H9 (cell line): ENCODE measurements at regions not wholly inside any gene's neighbourhood (a gene's known extent, or its start where the extent isn't known, plus 50 kb on each side); places are given as distances from the start of the nearest gene placed in this dataset.

Source experiments
- DNase-seq: peaks from one replicate; pipeline ENCODE4 v3.0.0-alpha.2; 2017
- H2AFZ ChIP-seq: one replicate; pipeline ENCODE4 v1.6.1; 2013; ENCODE audit warnings: mild to moderate bottlenecking, low read length, control low read depth, moderate library complexity
- H2AK5ac ChIP-seq: 2 replicates; pipeline ENCODE4 v1.6.1; 2013; ENCODE audit warnings: low read length, control low read depth, mixed read lengths; ENCODE audit not compliant: insufficient read length
- H2BK120ac ChIP-seq: one replicate; pipeline ENCODE4 v1.6.1; 2013; ENCODE audit warnings: low read depth, mild to moderate bottlenecking, low read length, control low read depth, inconsistent platforms; ENCODE audit not compliant: poor library complexity, severe bottlenecking
- H2BK12ac ChIP-seq: 2 replicates; pipeline ENCODE4 v1.6.1; 2013; ENCODE audit warnings: low read length, control low read depth, mixed read lengths, low read depth; ENCODE audit not compliant: insufficient read length
- H2BK15ac ChIP-seq: 2 replicates; pipeline ENCODE4 v1.6.1; 2013; ENCODE audit warnings: low read depth, low read length, control low read depth
- H2BK20ac ChIP-seq: one replicate; pipeline ENCODE4 v1.6.1; 2013; ENCODE audit warnings: low read depth, mild to moderate bottlenecking, low read length, control low read depth, inconsistent platforms; ENCODE audit not compliant: poor library complexity, severe bottlenecking
- H2BK5ac ChIP-seq: 2 replicates; pipeline ENCODE4 v1.6.1; 2013; ENCODE audit warnings: low read length, control low read depth, mixed read lengths; ENCODE audit not compliant: insufficient read length
- H3K14ac ChIP-seq: 2 replicates; pipeline ENCODE4 v1.6.1; 2013; ENCODE audit warnings: low read length, control low read depth; ENCODE audit not compliant: insufficient read depth
- H3K18ac ChIP-seq: 2 replicates; pipeline ENCODE4 v1.6.1; 2013; ENCODE audit warnings: low read depth, mild to moderate bottlenecking, mixed read lengths, low read length, control low read depth; ENCODE audit not compliant: insufficient read length
- H3K23ac ChIP-seq: 2 replicates; pipeline ENCODE4 v1.6.1; 2013; ENCODE audit warnings: low read length, control low read depth, mixed read lengths, low read depth; ENCODE audit not compliant: insufficient read length
- H3K23me2 ChIP-seq: 2 replicates; pipeline ENCODE4 v1.6.1; 2013; ENCODE audit warnings: low read depth, mild to moderate bottlenecking, mixed read lengths, low read length, control low read depth; ENCODE audit not compliant: insufficient read length, poor library complexity, severe bottlenecking
- H3K27ac ChIP-seq: 2 replicates; pipeline ENCODE4 v1.5.1; 2013; ENCODE audit warnings: low read length, control low read depth, mixed read lengths, low read depth; ENCODE audit not compliant: insufficient read length
- H3K27me3 ChIP-seq: 2 replicates; pipeline ENCODE4 v1.6.1; 2013; ENCODE audit warnings: low read length, control low read depth, inconsistent platforms; ENCODE audit not compliant: insufficient read depth
- H3K4ac ChIP-seq: 2 replicates; pipeline ENCODE4 v1.6.1; 2013; ENCODE audit warnings: low read depth, mild to moderate bottlenecking, control low read depth, inconsistent platforms, low read length, moderate library complexity
- H3K4me1 ChIP-seq: 2 replicates; pipeline ENCODE4 v1.6.1; 2013; ENCODE audit warnings: low read length, control low read depth, inconsistent platforms; ENCODE audit not compliant: insufficient read depth
- H3K4me2 ChIP-seq: 2 replicates; pipeline ENCODE4 v1.6.1; 2013; ENCODE audit warnings: low read length, control low read depth, mixed read lengths; ENCODE audit not compliant: insufficient read length, insufficient read depth
- H3K56ac ChIP-seq: 2 replicates; pipeline ENCODE4 v1.6.1; 2013; ENCODE audit warnings: low read depth, mild to moderate bottlenecking, mixed read lengths, low read length, control low read depth; ENCODE audit not compliant: insufficient read length
- H3K79me1 ChIP-seq: 2 replicates; pipeline ENCODE4 v1.6.1; 2013; ENCODE audit warnings: low read depth, mild to moderate bottlenecking, moderate library complexity, low read length, control low read depth, inconsistent platforms; ENCODE audit not compliant: insufficient read depth, poor library complexity, severe bottlenecking
- H3K79me2 ChIP-seq: 2 replicates; pipeline ENCODE4 v1.6.1; 2013; ENCODE audit warnings: low read length, control low read depth, inconsistent platforms; ENCODE audit not compliant: insufficient read depth
- H3K9ac ChIP-seq: 2 replicates; pipeline ENCODE4 v1.6.1; 2013; ENCODE audit warnings: low read length, control low read depth, mixed read lengths; ENCODE audit not compliant: insufficient read length; ENCODE audit errors: extremely low read depth
- H3K9me3 ChIP-seq: one replicate; pipeline ENCODE4 v1.6.1; 2013; ENCODE audit warnings: low read depth, low read length, inconsistent platforms; ENCODE audit not compliant: control insufficient read depth
- H3T11ph ChIP-seq: one replicate; pipeline ENCODE4 v1.6.1; 2013; ENCODE audit warnings: mild to moderate bottlenecking, low read length, control low read depth, inconsistent platforms
- H4K20me1 ChIP-seq: one replicate; pipeline ENCODE4 v1.6.1; 2013; ENCODE audit not compliant: control insufficient read depth, insufficient read length, insufficient read depth
- H4K5ac ChIP-seq: 2 replicates; pipeline ENCODE4 v1.6.1; 2013; ENCODE audit warnings: low read depth, mild to moderate bottlenecking, mixed read lengths, low read length, control low read depth; ENCODE audit not compliant: insufficient read length
- H4K8ac ChIP-seq: replicated peaks from 2 replicates; pipeline ENCODE4 v1.6.1; 2013; ENCODE audit warnings: low read length, control low read depth, mixed read lengths, low read depth; ENCODE audit not compliant: insufficient read length
- H4K91ac ChIP-seq: 2 replicates; pipeline ENCODE4 v1.6.1; 2013; ENCODE audit warnings: low read depth, mild to moderate bottlenecking, moderate library complexity, mixed read lengths, low read length, control low read depth; ENCODE audit not compliant: insufficient read length
- H3K27ac Mint-ChIP-seq, 3 experiments: 2 replicates in 2 of 3; 3 replicates in 1 of 3; pipeline ENCODE4 v1.8.0; 2020 to 2021; ENCODE audit warnings: mixed read lengths in 3 of 3, mild to moderate bottlenecking in 1 of 3, moderate library complexity in 1 of 3
- H3K27me3 Mint-ChIP-seq: 2 replicates; pipeline ENCODE4 v1.8.0; 2021; ENCODE audit warnings: low read depth, mild to moderate bottlenecking, moderate library complexity, mixed read lengths
- H3K36me3 Mint-ChIP-seq, 3 experiments: 2 replicates in 2 of 3; 3 replicates in 1 of 3; pipeline ENCODE4 v1.8.0; 2020 to 2021; ENCODE audit warnings: low read depth in 3 of 3, mixed read lengths in 3 of 3; ENCODE audit not compliant: insufficient read depth in 1 of 3
- H3K4me1 Mint-ChIP-seq, 2 experiments: 2 replicates each; pipeline ENCODE4 v1.8.0; 2020; ENCODE audit warnings: mixed read lengths in 2 of 2
- H3K4me3 Mint-ChIP-seq, 2 experiments: 2 replicates in 1 of 2; 3 replicates in 1 of 2; pipeline ENCODE4 v1.8.0; 2020 to 2021; ENCODE audit warnings: mild to moderate bottlenecking in 2 of 2, mixed read lengths in 2 of 2, moderate library complexity in 1 of 2
- H3K9me3 Mint-ChIP-seq, 2 experiments: 2 replicates in 1 of 2; 3 replicates in 1 of 2; pipeline ENCODE4 v1.8.0; 2020; ENCODE audit warnings: mild to moderate bottlenecking in 2 of 2, mixed read lengths in 2 of 2, moderate library complexity in 1 of 2
- WGBS: extraction: QIAGEN DNeasy Blood & Tissue Kit; methylation state at CpG from one replicate; pipeline ENCODE4 v1.1.7; 2013; ENCODE audit warnings: missing lambda C conversion rate, low lambda C conversion rate, mixed read lengths; ENCODE audit not compliant: insufficient read length; ENCODE audit errors: extremely low coverage; 5-methylcytosine and 5-hydroxymethylcytosine counted together
- TF ChIP-seq, protein P1 (sequence below): fragments of 200-600 bp; sonication (generic); conservative IDR thresholded peaks from 3 replicates; pipeline ENCODE4 v1.8.0; 2021; ENCODE audit warnings: antibody characterized with exemption, mild to moderate bottlenecking

DNA sequence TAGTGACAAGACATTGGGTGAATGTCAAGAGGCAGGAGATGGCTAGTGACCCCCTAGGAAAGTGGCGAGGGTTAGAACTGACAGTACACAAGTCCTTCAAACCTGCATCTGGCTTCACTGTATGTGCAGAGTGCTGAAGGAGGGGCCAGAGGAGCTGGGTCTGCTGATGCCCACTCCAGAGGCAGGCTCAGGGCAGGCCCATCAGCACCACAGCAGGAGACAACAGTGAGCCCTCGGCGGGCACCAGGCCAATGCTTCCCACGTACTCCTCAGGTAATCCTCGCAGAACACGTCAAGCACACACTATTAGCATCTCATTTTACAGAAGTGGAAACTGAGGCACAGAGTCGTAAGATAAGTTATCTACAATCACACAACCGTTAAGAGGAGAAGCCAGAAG, 76.1 kb upstream of the SH3PXD2B start:
- no peaks in the 10 kb centered on the region for H3K79me1 ChIP-seq
- Mint-ChIP-seq H3K4me1 (peaks cover 10 to 14% of the 10 kb centered on the region in 2 experiments; a peak in 3 of 4 replicates), H3K4me3 (no peak overlapping the region), H3K36me3 (peaks cover 0 to 4% (median 1%) of the 10 kb centered on the region in 3 experiments; a peak in 3 of 7 replicates), H3K27me3 (peaks cover 34% of the 10 kb centered on the region), H3K27ac (no peak overlapping the region), H3K9me3 (peaks cover 4% of the 10 kb centered on the region in 2 experiments; a peak in 3 of 5 replicates)
- no peak overlapping the region for H2AK5ac ChIP-seq
- H3K4me1 ChIP-seq: 0 out of 2 replicates have a peak, but pooled peaks cover 2% of the 10 kb centered on the region
- H4K8ac ChIP-seq: no peak overlapping the region
- H3K23ac ChIP-seq: no peak overlapping the region
- no peak overlapping the region for H3K27ac ChIP-seq
- WGBS: no CpG with 5 or more reads among the region's 8 CpGs
- no peak overlapping the region for H2BK120ac ChIP-seq
- no peaks in the 10 kb centered on the region for H3K23me2 ChIP-seq
- H2BK5ac ChIP-seq: no peak overlapping the region
- H2BK12ac ChIP-seq: no peak overlapping the region
- H3K4me2 ChIP-seq: no peak overlapping the region
- H2AFZ ChIP-seq: no peak overlapping the region
- H3T11ph ChIP-seq: no peak overlapping the region
- peak; percentile 15 for DNase-seq
- no peak overlapping the region; the same call in 1 of the 2 replicates for H3K14ac ChIP-seq
- no peak overlapping the region for H2BK15ac ChIP-seq
- H3K18ac ChIP-seq: no peak overlapping the region
- H4K91ac ChIP-seq: no peak overlapping the region
- no peaks in the 10 kb centered on the region for H3K79me2 ChIP-seq
- no peak overlapping the region for H3K9ac ChIP-seq
- no peak overlapping the region for H3K4ac ChIP-seq
- no peak overlapping the region for H3K56ac ChIP-seq
- H4K5ac ChIP-seq: no peak overlapping the region
- no peaks in the 10 kb centered on the region for H3K9me3 ChIP-seq
- H2BK20ac ChIP-seq: no peak overlapping the region
- H3K27me3 ChIP-seq: no peaks in the 10 kb centered on the region
- TF ChIP-seq, protein P1, sequence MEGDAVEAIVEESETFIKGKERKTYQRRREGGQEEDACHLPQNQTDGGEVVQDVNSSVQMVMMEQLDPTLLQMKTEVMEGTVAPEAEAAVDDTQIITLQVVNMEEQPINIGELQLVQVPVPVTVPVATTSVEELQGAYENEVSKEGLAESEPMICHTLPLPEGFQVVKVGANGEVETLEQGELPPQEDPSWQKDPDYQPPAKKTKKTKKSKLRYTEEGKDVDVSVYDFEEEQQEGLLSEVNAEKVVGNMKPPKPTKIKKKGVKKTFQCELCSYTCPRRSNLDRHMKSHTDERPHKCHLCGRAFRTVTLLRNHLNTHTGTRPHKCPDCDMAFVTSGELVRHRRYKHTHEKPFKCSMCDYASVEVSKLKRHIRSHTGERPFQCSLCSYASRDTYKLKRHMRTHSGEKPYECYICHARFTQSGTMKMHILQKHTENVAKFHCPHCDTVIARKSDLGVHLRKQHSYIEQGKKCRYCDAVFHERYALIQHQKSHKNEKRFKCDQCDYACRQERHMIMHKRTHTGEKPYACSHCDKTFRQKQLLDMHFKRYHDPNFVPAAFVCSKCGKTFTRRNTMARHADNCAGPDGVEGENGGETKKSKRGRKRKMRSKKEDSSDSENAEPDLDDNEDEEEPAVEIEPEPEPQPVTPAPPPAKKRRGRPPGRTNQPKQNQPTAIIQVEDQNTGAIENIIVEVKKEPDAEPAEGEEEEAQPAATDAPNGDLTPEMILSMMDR: no peak
- no peaks in the 10 kb centered on the region for H4K20me1 ChIP-seq
